ENCODE measurements at regions not wholly inside any gene's neighbourhood (a gene's known extent, or its start where the extent isn't known, plus 50 kb on each side); places are given as distances from the start of the nearest gene placed in this dataset.

- H3K4me3 ChIP-seq (ENCODE audit: low read length), result no peak overlapping the region
- TF ChIP-seq CTCF (IDR thresholded peaks at IDR 0.05; ENCODE audit: insufficient read depth, low read depth, low read length, missing control alignments), result no peak
- DNase-seq (ENCODE audit: low read depth), result no peak
Observed at GRCh38 chr1:170872663-170873062, 62.7 kb upstream of the MROH9 start.

- no peak for TF ChIP-seq CTCF (IDR thresholded peaks at IDR 0.05; ENCODE audit: insufficient read depth, low read depth, low read length, missing control alignments)
- no peak for DNase-seq (ENCODE audit: low read depth)
- no peak overlapping the region for H3K4me3 ChIP-seq (ENCODE audit: low read length)
Observed at GRCh38 chr1:170874671-170875070, 60.7 kb upstream of the MROH9 start.

- no peak overlapping the region for H3K4me3 ChIP-seq (ENCODE audit: low read length)
- DNase-seq (ENCODE audit: low read depth), result peak; percentile 36
- peak; percentile 50 for TF ChIP-seq CTCF (IDR thresholded peaks at IDR 0.05; ENCODE audit: insufficient read depth, low read depth, low read length, missing control alignments)
Observed at GRCh38 chr1:170881268-170882265, 53.8 kb upstream of the MROH9 start.
